K562 (cell line): ENCODE measurements at regions not wholly inside any gene's neighbourhood (a gene's known extent, or its start where the extent isn't known, plus 50 kb on each side); places are given as distances from the start of the nearest gene placed in this dataset.
A peak's percentile ranks its signal among the peaks of the same experiment; 100 is the strongest.
"Not testable (repeated sequence)": the region's sequence is repeated elsewhere in the genome, so short reads cannot be mapped to it uniquely, and the experiment has no call there.

Source experiments
- ATAC-seq: fragments of 200-7000 bp; cut with Tn5 transposase; 3 replicates; pipeline ENCODE4 v1.9.1; 2020; ENCODE audit warnings: moderate library complexity
- BruUV-seq: library from RNA; stranded (reverse); fragments of 400-500 nt; replicated peaks from 2 replicates; lab custom pipeline; 2021; lab: Mats Ljungman, UMichigan
- CTCF ChIA-PET: fragments of 300-600 bp; formaldehyde crosslinking; extraction: SDS; loops from one replicate; lab custom pipeline; 2021; ENCODE audit warnings: low intra/inter-chr PET ratio; lab: Yijun Ruan, JAX
- POLR2A ChIA-PET: fragments of 300-600, 350-650 bp; sonication (Branson Sonifier 250); formaldehyde crosslinking; extraction: SDS; loops from one replicate; lab custom pipeline; 2021; ENCODE audit warnings: antibody characterized with exemption, inconsistent platforms; lab: Yijun Ruan, JAX
- DNase-seq, 4 experiments: peaks; one replicate each; pipeline versions ENCODE4 v3.0.0 to v3.0.0-alpha.2; 2011 to 2018; ENCODE audit warnings: low spot score in 3 of 4, mixed read lengths in 3 of 4; ENCODE audit errors: extremely low read depth in 1 of 4
- FAIRE-seq: peaks from 2 replicates; lab custom pipeline; 2011; peaks lifted over from hg19 to GRCh38; lab: Jason Lieb, UNC
- H2AFZ ChIP-seq: 2 replicates; pipeline ENCODE4 v1.6.0; 2011; ENCODE audit warnings: low read depth, low read length, control low read depth, inconsistent platforms
- H3K27ac ChIP-seq: fragments of 200-600 bp; 3 replicates; pipeline ENCODE4 v1.8.0; 2011; ENCODE audit warnings: low read depth, mild to moderate bottlenecking, control low read depth, inconsistent platforms, low read length, moderate library complexity, mixed read lengths; ENCODE audit errors: extremely low read depth
- H3K27me3 ChIP-seq, 2 experiments: fragments of 300-600 bp in 1 of 2; 2 replicates in 1 of 2; 3 replicates in 1 of 2; pipeline versions ENCODE4 v1.6.0 to v1.8.0; 2011; ENCODE audit warnings: inconsistent platforms in 2 of 2, low read length in 2 of 2, mild to moderate bottlenecking in 1 of 2, mixed read lengths in 1 of 2, moderate library complexity in 1 of 2; ENCODE audit not compliant: control insufficient read depth in 2 of 2, insufficient read depth in 2 of 2
- H3K36me3 ChIP-seq: fragments of 300-600 bp; 3 replicates; pipeline ENCODE4 v1.8.0; 2011; ENCODE audit warnings: mild to moderate bottlenecking, low read length, inconsistent platforms; ENCODE audit not compliant: control insufficient read depth, insufficient read depth
- H3K4me1 ChIP-seq, 2 experiments: fragments of 200-600 bp in 1 of 2; replicated peaks in 1 of 2; 2 replicates in 1 of 2; 3 replicates in 1 of 2; pipeline versions ENCODE4 v1.5.1 to v1.8.0; 2011; ENCODE audit warnings: inconsistent platforms in 2 of 2, low read length in 2 of 2, mild to moderate bottlenecking in 1 of 2, mixed read lengths in 1 of 2, moderate library complexity in 1 of 2; ENCODE audit not compliant: control insufficient read depth in 2 of 2, insufficient read depth in 2 of 2
- H3K4me2 ChIP-seq: 2 replicates; pipeline ENCODE4 v1.6.1; 2011; ENCODE audit warnings: low read length, control low read depth, inconsistent platforms, mixed read lengths; ENCODE audit not compliant: insufficient read depth
- H3K4me3 ChIP-seq: fragments of 200-600 bp; sonication (generic), shearing (Covaris generic); 2 replicates; pipeline ENCODE4 v1.5.1; 2016; ENCODE audit warnings: control low read depth, inconsistent platforms
- H3K79me2 ChIP-seq: fragments of 200-600 bp; 3 replicates; pipeline ENCODE4 v1.8.0; 2011; ENCODE audit warnings: low read length, inconsistent platforms; ENCODE audit not compliant: control insufficient read depth, insufficient read depth
- H3K9ac ChIP-seq, 2 experiments: 2 replicates each; pipeline versions ENCODE4 v1.6.0 to v1.6.1; 2011; ENCODE audit warnings: low read depth in 2 of 2, low read length in 2 of 2, control low read depth in 1 of 2, inconsistent platforms in 1 of 2, mild to moderate bottlenecking in 1 of 2, mixed read lengths in 1 of 2; ENCODE audit not compliant: insufficient read depth in 1 of 2
- H3K9me1 ChIP-seq: one replicate; pipeline ENCODE4 v1.6.0; 2011; ENCODE audit warnings: inconsistent platforms, mild to moderate bottlenecking, low read length, moderate library complexity; ENCODE audit not compliant: control insufficient read depth, insufficient read depth
- H3K9me3 ChIP-seq: replicated peaks from 2 replicates; pipeline ENCODE4 v1.5.1; 2011; ENCODE audit warnings: low read depth, low read length, inconsistent platforms; ENCODE audit not compliant: control insufficient read depth, insufficient read depth
- H4K20me1 ChIP-seq: replicated peaks from 2 replicates; pipeline ENCODE4 v1.6.1; 2011; ENCODE audit warnings: low read length, inconsistent platforms, mixed read lengths; ENCODE audit not compliant: control insufficient read depth, insufficient read depth
- BRF2 ChIP-seq: IDR thresholded peaks from 3 replicates; pipeline ENCODE4 v1.6.1; 2011; ENCODE audit warnings: borderline replicate concordance, mild to moderate bottlenecking; ENCODE audit not compliant: insufficient read length, insufficient read depth
- CHCHD3 ChIP-seq: fragments of 250-450 bp; sonication (Bioruptor Pico); IDR thresholded peaks from 2 replicates; pipeline ENCODE4 v2.1.2; 2022; ENCODE audit warnings: mild to moderate bottlenecking
- KDM1A ChIP-seq, 2 experiments: fragments of 450-650 bp; IDR thresholded peaks; 2 replicates each; pipeline ENCODE4 v1.6.1; 2016; ENCODE audit warnings: mild to moderate bottlenecking in 2 of 2
- KLF1 ChIP-seq: fragments of 450-650 bp; IDR thresholded peaks from 2 replicates; pipeline ENCODE4 v1.6.1; 2016; ENCODE audit warnings: missing genetic modification characterization, missing compliant biosample characterization
- LCOR ChIP-seq: sonication (generic); formaldehyde crosslinking; IDR thresholded peaks from 2 replicates; pipeline ENCODE4 v1.8.0; 2022; ENCODE audit warnings: mild to moderate bottlenecking, missing genetic modification reagents
- MAFF ChIP-seq: IDR thresholded peaks from 2 replicates; pipeline ENCODE4 v1.6.1; 2012; ENCODE audit warnings: low read length, improper control_type of control experiment
- MAFK ChIP-seq: IDR thresholded peaks from 2 replicates; pipeline ENCODE4 v1.6.1; 2011; ENCODE audit warnings: low read length, improper control_type of control experiment
- NR3C1 ChIP-seq: sonication (generic); formaldehyde crosslinking; IDR thresholded peaks from 2 replicates; pipeline ENCODE4 v1.8.1; 2022; ENCODE audit warnings: missing genetic modification reagents
- RAD21 ChIP-seq, 2 experiments: fragments of 250-450 bp in 1 of 2; fragments of 450-650 bp in 1 of 2; sonication (Bioruptor Pico) in 1 of 2; formaldehyde crosslinking in 1 of 2; IDR thresholded peaks in 1 of 2; conservative IDR thresholded peaks in 1 of 2; 2 replicates each; pipeline versions ENCODE4 v1.4.0 to v1.8.0; 2020 to 2022; ENCODE audit warnings: mild to moderate bottlenecking in 2 of 2, moderate library complexity in 1 of 2
- STAT5B ChIP-seq: fragments of 250-450 bp; sonication (Bioruptor Pico); IDR thresholded peaks from 2 replicates; pipeline ENCODE4 v1.8.0; 2021; ENCODE audit warnings: mild to moderate bottlenecking, inconsistent platforms
- ZNF668 ChIP-seq: fragments of 250-450 bp; sonication (Bioruptor Pico); IDR thresholded peaks from 2 replicates; pipeline ENCODE4 v1.8.0; 2022; ENCODE audit warnings: mild to moderate bottlenecking, inconsistent platforms
- WGBS: fragments of 100-300 bp; shearing (Covaris generic); methylation state at CpG from one replicate; pipeline ENCODE4 v1.1.6; 2016; ENCODE audit warnings: low coverage, mixed read lengths; ENCODE audit not compliant: insufficient coverage; ENCODE audit errors: missing lambda C conversion rate; 5-methylcytosine and 5-hydroxymethylcytosine counted together
- in situ Hi-C: fragments of 300-500 bp; cut with MboI; formaldehyde crosslinking; loops from 4 replicates; pipeline ENCODE4 v1.15.0; 2018; ENCODE audit warnings: inconsistent platforms, mixed read lengths
- intact Hi-C: fragments of 100-400 bp; cut with micrococcal nuclease; formaldehyde crosslinking; loops from 2 replicates; pipeline ENCODE4 v1.14.2; 2022
- TF ChIP-seq, protein P1 (sequence below): fragments of 250-450 bp; sonication (Bioruptor Pico); IDR thresholded peaks from 2 replicates; pipeline ENCODE4 v1.4.0; 2020; ENCODE audit warnings: borderline replicate concordance

DNA sequence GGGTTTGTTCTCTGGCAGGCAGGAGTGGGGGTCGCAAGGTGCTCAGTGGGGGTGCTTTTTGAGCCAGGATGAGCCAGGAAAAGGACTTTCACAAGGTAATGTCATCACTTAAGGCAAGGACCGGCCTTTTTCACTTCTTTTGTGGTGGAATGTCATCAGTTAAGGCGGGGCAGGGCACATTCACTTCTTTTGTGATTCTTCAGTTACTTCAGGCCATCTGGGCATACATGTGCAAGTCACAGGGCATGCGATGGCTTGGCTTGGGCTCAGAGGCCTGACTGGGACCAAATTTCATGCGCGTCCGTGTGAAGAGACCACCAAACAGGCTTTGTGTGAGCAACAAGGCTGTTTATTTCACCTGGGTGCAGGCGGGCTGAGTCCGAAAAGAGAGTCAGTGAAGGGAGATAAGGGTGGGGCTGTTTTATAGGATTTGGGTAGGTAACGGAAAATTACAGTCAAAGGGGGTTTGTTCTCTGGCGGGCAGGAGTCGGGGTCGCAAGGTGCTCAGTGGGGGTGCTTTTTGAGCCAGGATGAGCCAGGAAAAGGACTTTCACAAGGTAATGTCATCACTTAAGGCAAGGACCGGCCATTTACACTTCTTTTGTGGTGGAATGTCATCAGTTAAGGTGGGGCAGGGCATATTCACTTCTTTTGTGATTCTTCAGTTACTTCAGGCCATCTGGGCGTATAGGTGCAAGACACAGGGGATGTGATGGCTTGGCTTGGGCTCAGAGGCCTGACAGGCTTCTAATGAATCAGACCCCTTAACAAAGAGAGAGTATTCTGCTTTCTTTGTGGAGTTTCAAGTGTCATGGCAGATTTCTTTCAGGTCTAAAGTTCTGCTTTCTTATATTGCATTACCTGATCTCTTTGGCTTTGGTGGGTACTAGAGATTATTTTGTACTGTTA lies 1030.6 kb downstream of the FAM133A start:
- not testable (repeated sequence) for DNase-seq, BruUV-seq
- 2% methylated on average over 10 of the region's 15 CpGs for WGBS

DNA sequence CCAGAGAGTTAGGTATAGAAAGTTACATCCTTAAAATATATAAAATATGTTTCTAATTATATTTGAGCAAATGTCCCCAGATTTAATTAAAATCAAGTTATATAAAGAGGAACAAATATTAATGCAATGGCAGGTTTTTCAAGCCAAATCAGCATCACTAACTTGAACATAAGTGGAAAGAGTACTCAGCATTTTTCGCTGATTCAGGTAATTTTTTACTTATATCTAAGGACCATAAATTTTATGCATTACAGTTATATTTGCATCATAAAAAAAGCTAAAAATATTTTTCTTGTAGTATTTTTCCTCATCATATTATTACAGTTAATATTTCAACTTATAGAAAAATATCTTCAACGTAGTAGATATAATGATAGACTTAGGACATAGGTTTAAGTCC lies 1047.4 kb downstream of the FAM133A start:
- POLR2A ChIA-PET, result no interaction called here
- no peaks in the 10 kb centered on the region for H4K20me1 ChIP-seq
- FAIRE-seq, result no peak
- no TSS peak for BruUV-seq
- in situ Hi-C loops (no loop called here), intact Hi-C loops (no loop called here)
- H3K27me3 ChIP-seq, result no peaks in the 10 kb centered on the region
- H3K4me3 ChIP-seq, result no peak overlapping the region
- no peak overlapping the region for H3K9ac ChIP-seq
- no peak overlapping the region for H2AFZ ChIP-seq
- H3K36me3 ChIP-seq, result no peaks in the 10 kb centered on the region
- no peak overlapping the region for H3K27ac ChIP-seq
- H3K79me2 ChIP-seq, result no peaks in the 10 kb centered on the region
- no peaks in the 10 kb centered on the region for H3K9me1 ChIP-seq
- no peak for DNase-seq
- H3K4me1 ChIP-seq, result no peaks in the 10 kb centered on the region
- WGBS, result 0% methylated on average over 2 of the region's 2 CpGs
- H3K9me3 ChIP-seq, result no peaks in the 10 kb centered on the region
- CTCF ChIA-PET, result no interaction called here
- ATAC-seq, result no peak
- H3K4me2 ChIP-seq, result no peak overlapping the region
- TF ChIP-seq KDM1A (IDR thresholded peaks at IDR 0.05) (no peak), MAFF (peak; percentile 59; the same call in 1 of the 2 replicates), MAFK (peak; percentile 55; the same call in 1 of the 2 replicates), NR3C1 (CRISPR knock-in tag) (no peak), BRF2 (no peak), ZNF668 (CRISPR knock-in tag) (no peak), CHCHD3 (CRISPR knock-in tag) (no peak), RAD21 (CRISPR knock-in tag; conservative IDR thresholded peaks at IDR 0.05 in 1 of 2, IDR thresholded peaks at IDR 0.05 in 1 of 2) (no peak), STAT5B (no peak), LCOR (CRISPR knock-in tag) (no peak), KLF1 (tag) (no peak)
- TF ChIP-seq, protein P1, sequence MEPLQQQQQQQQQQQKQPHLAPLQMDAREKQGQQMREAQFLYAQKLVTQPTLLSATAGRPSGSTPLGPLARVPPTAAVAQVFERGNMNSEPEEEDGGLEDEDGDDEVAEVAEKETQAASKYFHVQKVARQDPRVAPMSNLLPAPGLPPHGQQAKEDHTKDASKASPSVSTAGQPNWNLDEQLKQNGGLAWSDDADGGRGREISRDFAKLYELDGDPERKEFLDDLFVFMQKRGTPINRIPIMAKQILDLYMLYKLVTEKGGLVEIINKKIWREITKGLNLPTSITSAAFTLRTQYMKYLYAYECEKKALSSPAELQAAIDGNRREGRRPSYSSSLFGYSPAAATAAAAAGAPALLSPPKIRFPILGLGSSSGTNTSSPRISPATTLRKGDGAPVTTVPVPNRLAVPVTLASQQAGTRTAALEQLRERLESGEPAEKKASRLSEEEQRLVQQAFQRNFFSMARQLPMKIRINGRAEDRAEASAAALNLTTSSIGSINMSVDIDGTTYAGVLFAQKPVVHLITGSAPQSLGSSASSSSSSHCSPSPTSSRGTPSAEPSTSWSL (CRISPR knock-in tag), result no peak

More for the DNA sequence above, 1030.6 kb downstream of the FAM133A start:
- POLR2A ChIA-PET, H3K4me3 ChIP-seq, H2AFZ ChIP-seq, H3K79me2 ChIP-seq, H3K4me1 ChIP-seq, FAIRE-seq, ATAC-seq, H3K4me2 ChIP-seq, H3K9me1 ChIP-seq, intact Hi-C loops, H3K9me3 ChIP-seq, H3K9ac ChIP-seq, H3K27me3 ChIP-seq, H3K36me3 ChIP-seq, CTCF ChIA-PET, H4K20me1 ChIP-seq, in situ Hi-C loops, H3K27ac ChIP-seq: not testable (repeated sequence)
